ENCODE measurements at regions not wholly inside any gene's neighbourhood (a gene's known extent, or its start where the extent isn't known, plus 50 kb on each side); places are given as distances from the start of the nearest gene placed in this dataset.

DNA sequence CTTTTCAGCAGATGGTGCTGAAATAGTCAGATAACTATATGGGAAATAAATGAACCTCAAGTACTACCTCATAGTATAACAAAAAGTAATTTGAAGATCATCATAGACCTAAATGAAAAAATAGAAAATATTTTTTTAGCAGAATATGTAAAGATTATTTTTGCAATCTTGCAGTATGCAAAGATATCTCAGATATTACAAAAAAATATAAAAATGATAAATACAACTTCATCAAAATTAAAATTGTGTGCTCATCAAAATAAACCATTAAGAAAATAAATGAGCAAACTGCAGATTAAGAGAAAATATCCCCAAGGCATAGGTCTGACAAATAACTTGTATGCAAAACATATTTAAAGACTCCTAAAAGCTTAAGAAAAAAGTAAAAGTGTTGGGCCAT, 83.4 kb upstream of the KCND2 start:
- no peak for DNase-seq (ENCODE audit: low read depth in 1 of 2, low spot score in 1 of 2)
- ATAC-seq, result no peak
- Histone ChIP-seq H3K4me1 (no peaks in the 10 kb centered on the region), H3K4me3 (no peak overlapping the region), H3K27ac (no peak overlapping the region), H3K4me2 (no peak overlapping the region), H3K9me3 (no peaks in the 10 kb centered on the region)
- POLR2A ChIA-PET, result no interaction called here
- no peak for FAIRE-seq
- CTCF ChIA-PET, result no interaction called here
- TF ChIP-seq, protein P1, sequence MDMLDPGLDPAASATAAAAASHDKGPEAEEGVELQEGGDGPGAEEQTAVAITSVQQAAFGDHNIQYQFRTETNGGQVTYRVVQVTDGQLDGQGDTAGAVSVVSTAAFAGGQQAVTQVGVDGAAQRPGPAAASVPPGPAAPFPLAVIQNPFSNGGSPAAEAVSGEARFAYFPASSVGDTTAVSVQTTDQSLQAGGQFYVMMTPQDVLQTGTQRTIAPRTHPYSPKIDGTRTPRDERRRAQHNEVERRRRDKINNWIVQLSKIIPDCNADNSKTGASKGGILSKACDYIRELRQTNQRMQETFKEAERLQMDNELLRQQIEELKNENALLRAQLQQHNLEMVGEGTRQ (IDR thresholded peaks at IDR 0.05), result no peak
- TF ChIP-seq NPAS2 (CRISPR knock-in tag; IDR thresholded peaks at IDR 0.05; ENCODE audit: borderline replicate concordance) (no peak), GATA3 (IDR thresholded peaks at IDR 0.05; ENCODE audit: borderline replicate concordance) (no peak)
- TF ChIP-seq, protein P2, sequence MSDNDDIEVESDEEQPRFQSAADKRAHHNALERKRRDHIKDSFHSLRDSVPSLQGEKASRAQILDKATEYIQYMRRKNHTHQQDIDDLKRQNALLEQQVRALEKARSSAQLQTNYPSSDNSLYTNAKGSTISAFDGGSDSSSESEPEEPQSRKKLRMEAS (IDR thresholded peaks at IDR 0.05), result no peak

DNA sequence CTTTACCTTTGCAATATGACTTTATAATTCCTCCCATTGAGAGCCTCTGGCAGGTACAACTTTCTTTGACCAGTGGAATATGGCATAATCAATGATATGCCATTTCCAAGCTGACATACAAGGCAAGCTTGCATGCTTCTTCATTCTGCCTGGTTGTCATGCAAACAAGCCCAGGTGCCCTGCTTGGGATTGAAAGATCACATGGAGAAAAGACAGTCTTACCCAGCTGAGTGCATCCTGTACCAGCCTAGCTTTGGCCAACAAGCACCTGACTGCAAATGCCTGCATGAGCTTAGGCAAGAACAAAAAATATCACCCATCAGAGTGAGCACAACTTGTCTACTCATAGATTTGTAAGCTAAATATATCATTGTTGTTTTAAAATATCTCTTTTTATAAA, 82.9 kb upstream of the KCND2 start:
- Histone ChIP-seq H3K4me2 (no peak overlapping the region), H3K4me3 (no peak overlapping the region), H3K9me3 (no peaks in the 10 kb centered on the region), H3K4me1 (no peaks in the 10 kb centered on the region), H3K27ac (no peak overlapping the region)
- ChIA-PET CTCF (no interaction called here), POLR2A (no interaction called here)
- TF ChIP-seq FOXS1 (CRISPR knock-in tag; IDR thresholded peaks at IDR 0.05), result no peak
- no peak for TF ChIP-seq POLR2A (IDR thresholded peaks at IDR 0.05; ENCODE audit: low read length)
- TF ChIP-seq EHF (CRISPR knock-in tag; IDR thresholded peaks at IDR 0.05), result no peak
- no peak for TF ChIP-seq RCOR1 (IDR thresholded peaks at IDR 0.05; ENCODE audit: low read depth, low read length)
- TF ChIP-seq ZC3H11A (IDR thresholded peaks at IDR 0.05), result no peak
- no peak for TF ChIP-seq NR3C1 (IDR thresholded peaks at IDR 0.05)
- TF ChIP-seq, protein P3, sequence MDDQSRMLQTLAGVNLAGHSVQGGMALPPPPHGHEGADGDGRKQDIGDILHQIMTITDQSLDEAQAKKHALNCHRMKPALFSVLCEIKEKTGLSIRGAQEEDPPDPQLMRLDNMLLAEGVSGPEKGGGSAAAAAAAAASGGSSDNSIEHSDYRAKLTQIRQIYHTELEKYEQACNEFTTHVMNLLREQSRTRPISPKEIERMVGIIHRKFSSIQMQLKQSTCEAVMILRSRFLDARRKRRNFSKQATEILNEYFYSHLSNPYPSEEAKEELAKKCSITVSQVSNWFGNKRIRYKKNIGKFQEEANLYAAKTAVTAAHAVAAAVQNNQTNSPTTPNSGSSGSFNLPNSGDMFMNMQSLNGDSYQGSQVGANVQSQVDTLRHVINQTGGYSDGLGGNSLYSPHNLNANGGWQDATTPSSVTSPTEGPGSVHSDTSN (IDR thresholded peaks at IDR 0.05), result no peak
- TF ChIP-seq SMC3 (IDR thresholded peaks at IDR 0.05), result no peak
- TF ChIP-seq HEYL (CRISPR knock-in tag; IDR thresholded peaks at IDR 0.05), result no peak
- TF ChIP-seq HOXB13 (CRISPR knock-in tag; IDR thresholded peaks at IDR 0.05; ENCODE audit: low read depth), result no peak
- no peak for TF ChIP-seq GATA3 (IDR thresholded peaks at IDR 0.05; ENCODE audit: borderline replicate concordance)
- TF ChIP-seq CHD4 (IDR thresholded peaks at IDR 0.05; ENCODE audit: borderline replicate concordance), result no peak
- no peak for TF ChIP-seq KDM5A (IDR thresholded peaks at IDR 0.05)
- no peak for TF ChIP-seq HOXA7 (CRISPR knock-in tag; IDR thresholded peaks at IDR 0.05)
- TF ChIP-seq FOSL2 (IDR thresholded peaks at IDR 0.05), result no peak
- no peak for TF ChIP-seq FOSL2 (CRISPR knock-in tag; IDR thresholded peaks at IDR 0.05)
- TF ChIP-seq JUN (IDR thresholded peaks at IDR 0.05), result no peak
- no peak for TF ChIP-seq BHLHE40 (IDR thresholded peaks at IDR 0.05; ENCODE audit: low read depth, low read length)
- no peak for TF ChIP-seq RARB (CRISPR knock-in tag; IDR thresholded peaks at IDR 0.05)
- TF ChIP-seq NPAS2 (CRISPR knock-in tag; IDR thresholded peaks at IDR 0.05; ENCODE audit: borderline replicate concordance), result no peak
- TF ChIP-seq MYC (IDR thresholded peaks at IDR 0.05; ENCODE audit: borderline replicate concordance, low read length), result no peak
- FAIRE-seq (no peak), DNase-seq (ENCODE audit: low read depth in 1 of 2, low spot score in 1 of 2) (no peak), ATAC-seq (no peak)

DNA sequence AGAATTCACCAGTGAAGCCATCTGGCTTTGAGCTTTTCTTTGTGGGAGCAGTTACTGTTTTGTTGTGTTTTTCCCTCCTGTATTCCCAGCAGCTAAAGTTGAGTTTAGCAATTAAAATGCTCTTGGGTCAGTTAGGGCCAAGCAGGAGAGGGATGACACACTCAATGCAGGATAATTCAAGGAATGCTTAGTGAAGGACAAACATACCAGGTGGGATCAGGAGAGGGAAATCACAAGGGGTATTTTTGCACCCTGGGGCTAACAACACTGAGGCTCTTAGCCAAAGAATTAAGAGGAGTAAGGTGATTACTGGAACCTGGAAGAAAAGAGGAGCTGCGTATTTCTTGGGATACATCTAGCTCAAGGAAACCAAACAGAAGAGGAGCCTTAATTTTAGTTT, 82.4 kb upstream of the KCND2 start:
- ChIA-PET POLR2A (interaction anchor here (0.5 kb wide), 1 partner anchor 760 kb away, joined by 3 read pairs; the partner anchor contains the start of gene ING3), CTCF (interaction anchor here (0.5 kb wide), 1 partner anchor 95 kb away, joined by 3 read pairs; no protein-coding TSS in a partner anchor)
- WGBS (ENCODE audit: missing lambda C conversion rate), result 12% methylated on average over 1 of the region's 1 CpG
- Histone ChIP-seq H3K4me2 (no peak overlapping the region), H3K9me3 (no peaks in the 10 kb centered on the region), H3K4me3 (no peak overlapping the region), H3K4me1 (no peaks in the 10 kb centered on the region), H3K27ac (no peak overlapping the region)
- TF ChIP-seq ZNF302 (CRISPR knock-in tag; IDR thresholded peaks at IDR 0.05) (no peak), FOSB (CRISPR knock-in tag; IDR thresholded peaks at IDR 0.05) (no peak), POLR2AphosphoS2 (conservative IDR thresholded peaks at IDR 0.05; ENCODE audit: low read length) (no peak), HOXA7 (CRISPR knock-in tag; IDR thresholded peaks at IDR 0.05) (no peak), EHF (CRISPR knock-in tag; IDR thresholded peaks at IDR 0.05) (no peak), HDAC2 (IDR thresholded peaks at IDR 0.05) (no peak)
- no peak for DNase-seq (ENCODE audit: low read depth in 1 of 2, low spot score in 1 of 2)
- no peak for ATAC-seq
- FAIRE-seq, result no peak
